HG03066 (cell line): ENCODE measurements at regions not wholly inside any gene's neighbourhood (a gene's known extent, or its start where the extent isn't known, plus 50 kb on each side); places are given as distances from the start of the nearest gene placed in this dataset.
"Not testable (repeated sequence)": the region's sequence is repeated elsewhere in the genome, so short reads cannot be mapped to it uniquely, and the experiment has no call there.

ENCODE experiments used
- ATAC-seq: cut with Tn5 transposase; IDR thresholded peaks from one replicate; pipeline ENCODE4 v1.9.1; 2021; ENCODE audit warnings: low read depth; ENCODE audit not compliant: unreplicated experiment

DNA sequence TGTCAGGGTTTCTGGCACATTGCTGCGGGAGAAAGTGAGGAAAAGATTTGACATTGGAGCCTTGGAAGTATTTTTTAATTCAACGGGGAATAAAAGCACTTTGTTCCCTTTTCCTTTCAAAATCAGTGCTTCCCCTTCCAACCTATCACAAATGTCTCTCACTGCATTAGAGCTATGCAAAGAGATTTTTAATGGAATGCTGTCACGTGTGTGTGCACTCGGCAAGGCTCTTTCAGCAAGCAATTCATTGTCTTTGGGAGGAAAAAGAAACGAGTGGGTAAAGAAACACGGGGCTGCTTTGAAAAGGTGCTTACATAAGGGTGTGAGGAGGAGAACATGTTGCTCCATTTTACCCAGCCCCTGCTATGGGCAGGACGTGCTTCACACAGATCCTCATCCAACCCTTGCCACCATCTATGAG, 490.4 kb upstream of the PROK2 start:
- no peak for ATAC-seq

DNA sequence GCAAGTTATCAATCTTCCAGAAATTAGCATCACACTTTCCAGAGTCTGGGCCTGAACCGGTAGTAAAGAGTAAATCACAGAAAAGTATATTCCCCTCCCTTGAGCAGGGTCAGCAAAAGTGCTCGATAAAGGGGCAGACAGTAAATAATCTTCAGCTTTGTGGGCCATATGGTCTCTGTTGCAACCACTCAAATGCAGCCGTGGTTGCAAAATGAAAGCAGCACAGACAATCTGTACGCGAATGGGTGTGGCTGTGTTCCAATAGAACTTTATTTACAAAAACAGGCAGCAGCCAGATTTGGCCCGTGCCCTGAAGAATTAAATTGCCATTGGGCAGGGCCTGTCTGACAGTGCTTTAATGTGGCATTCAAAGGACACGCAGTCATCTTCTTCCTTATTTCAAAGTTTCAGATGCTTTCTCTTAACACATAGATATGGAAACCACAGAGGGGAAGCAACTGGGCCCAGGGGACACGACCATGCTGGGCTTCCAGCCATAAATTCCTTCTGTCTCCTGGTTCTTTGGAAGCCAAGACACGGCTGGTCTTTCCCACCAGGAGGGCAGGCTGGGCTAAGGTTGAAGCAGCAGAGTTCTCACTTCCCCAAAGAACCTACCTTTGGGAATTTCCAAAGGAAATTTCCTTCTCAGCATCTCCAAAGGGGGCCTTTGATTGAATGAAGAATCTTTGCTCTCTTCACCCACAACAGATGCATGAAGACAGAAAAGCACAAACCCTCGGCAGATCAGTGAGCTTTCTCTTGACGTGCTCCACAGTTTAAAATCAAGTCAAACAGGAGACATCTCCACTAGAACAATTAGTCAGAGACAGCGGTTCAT, 489.8 kb upstream of the PROK2 start:
- no peak for ATAC-seq

DNA sequence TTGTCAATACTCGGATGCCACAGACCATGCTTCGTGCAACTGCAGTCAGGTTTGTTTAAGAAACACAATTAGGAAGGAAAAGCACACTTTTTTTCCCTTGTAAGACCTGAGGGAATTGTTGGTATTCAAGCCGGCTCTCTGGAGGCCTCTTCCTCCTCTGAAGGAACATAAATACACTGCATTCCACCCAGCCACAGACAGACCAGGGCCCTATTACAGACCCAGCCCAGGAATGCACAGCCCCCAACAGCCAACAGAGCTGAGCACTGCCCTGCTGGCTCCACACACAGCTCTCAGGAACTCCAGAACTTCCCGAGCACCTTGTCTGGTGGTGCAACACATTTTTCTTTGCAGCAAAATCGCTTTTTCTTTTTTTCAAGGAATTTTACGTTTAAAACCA, 488.7 kb upstream of the PROK2 start:
- no peak for ATAC-seq

DNA sequence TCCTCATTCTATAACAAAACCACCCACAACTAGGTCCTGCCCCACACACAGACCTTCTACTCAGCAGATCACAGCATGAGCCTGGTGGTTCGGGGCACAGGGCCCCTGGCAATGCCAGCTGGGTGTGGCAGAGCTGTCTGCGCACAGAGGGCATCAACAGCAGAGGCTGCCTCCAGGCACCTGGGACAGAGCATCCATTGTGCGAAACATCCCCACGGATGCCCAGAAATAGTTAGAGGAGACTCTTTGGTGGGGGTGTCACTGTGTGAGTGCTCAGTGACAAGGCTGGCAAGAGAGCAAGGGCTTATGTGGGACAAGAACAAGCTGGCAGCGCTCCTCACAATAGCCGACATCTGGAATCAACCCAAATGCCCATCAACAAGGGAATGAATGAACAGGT, 487.4 kb upstream of the PROK2 start:
- ATAC-seq, result no peak

DNA sequence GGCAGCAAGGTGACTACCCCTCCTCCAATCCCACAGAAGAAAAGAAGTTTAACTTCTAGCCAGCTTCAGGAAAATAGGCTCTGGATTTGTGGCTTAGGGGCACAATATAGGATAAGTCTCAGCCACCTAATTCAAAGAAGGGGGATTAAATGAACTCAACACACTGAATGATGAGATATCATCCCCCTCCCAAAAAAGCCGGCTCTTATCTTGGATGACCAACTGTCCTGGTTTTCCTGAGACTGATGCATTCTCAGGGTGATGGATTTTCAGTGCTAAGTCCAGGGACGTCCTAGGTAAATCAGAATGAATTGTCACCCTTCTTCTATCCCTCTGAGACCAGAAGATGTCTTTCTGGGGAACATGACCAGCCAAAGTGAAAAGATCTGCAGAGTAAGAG, 487.0 kb upstream of the PROK2 start:
- ATAC-seq, result no peak

DNA sequence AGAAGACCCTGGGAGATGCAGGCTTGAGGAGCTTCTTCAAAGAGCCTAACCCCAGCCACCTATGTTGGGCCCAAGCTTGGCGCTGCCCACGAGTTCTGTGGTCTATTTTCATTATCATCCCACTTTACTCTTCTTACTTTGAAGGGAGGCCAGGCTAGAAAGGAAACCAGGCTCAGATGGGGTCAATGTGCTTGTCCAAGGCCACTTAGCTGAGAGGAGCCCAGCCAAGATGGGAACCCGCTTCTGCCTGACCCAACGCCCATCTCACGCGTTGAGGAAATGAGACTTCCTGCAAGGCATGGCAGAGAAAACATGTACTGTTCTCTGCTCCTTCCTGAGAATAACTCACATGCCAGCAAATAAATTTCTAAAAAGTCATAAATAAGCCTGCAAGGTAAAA, 486.3 kb upstream of the PROK2 start:
- no peak for ATAC-seq

DNA sequence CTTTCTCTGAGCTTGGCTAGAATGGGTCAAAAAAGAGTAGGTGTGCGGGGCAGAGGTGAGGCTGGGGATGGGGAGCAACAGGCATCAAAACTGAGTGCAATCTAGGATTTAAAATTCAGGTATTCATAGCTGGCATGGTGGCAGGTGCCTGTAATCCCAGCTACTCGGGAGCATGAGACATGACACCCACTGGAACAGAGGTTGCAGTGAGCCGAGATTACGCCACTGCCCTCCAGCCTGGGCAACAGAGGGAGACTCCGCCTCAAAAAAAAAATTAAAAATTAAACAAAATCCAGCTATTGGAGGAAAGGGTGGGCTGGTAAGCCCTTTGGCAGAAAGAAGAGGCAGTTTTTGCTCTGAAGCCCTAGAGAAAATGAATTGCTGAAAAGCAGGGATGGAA, 485.8 kb upstream of the PROK2 start:
- no peak for ATAC-seq

DNA sequence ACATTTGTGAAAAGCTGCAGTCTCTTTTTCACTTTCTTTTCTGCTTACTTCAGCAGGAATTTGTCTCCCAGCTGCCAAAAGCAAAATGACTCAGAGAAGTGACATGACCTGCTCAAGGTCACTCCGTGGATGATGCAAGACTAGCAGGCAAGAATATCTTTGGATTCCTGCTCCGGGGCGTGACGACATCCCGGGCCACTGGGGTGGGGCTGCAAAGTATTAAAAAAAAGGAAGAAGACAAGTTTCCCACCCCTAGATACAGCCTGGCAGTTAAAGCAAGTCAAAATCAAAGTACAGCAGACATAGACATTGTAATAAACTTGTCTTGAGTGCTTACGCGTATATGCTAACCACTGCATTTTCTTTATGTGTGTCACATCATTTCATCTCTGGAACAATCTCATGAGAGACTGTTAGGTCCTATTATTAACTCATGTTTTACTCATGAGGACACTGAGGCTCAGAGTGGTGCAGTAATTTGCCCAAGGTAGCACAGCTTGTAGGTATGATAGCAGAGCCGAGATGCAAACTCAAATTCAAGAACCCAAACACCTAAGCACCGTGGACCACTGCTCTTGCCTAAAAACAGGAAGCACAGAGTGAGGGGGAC, 485.2 kb upstream of the PROK2 start:
- no peak for ATAC-seq

DNA sequence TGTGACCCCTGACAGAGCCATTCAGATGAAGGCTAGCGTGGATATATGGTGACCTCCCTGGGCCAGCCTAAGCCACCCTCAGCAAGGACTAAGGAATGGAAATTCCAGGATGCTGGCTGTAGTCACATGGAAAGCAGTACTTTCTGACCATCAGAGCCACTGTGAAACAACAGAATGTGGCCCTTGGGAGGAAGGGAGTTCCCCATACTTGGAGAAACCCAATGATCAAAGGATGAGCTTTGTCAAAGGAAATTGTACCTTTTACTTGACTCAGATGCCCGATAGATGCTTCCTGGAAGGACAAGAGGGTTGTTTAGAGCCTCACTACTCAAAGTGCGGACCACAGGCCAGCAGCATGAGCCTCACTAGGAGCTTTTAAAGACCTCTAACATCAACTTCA, 484.5 kb upstream of the PROK2 start:
- ATAC-seq, result no peak

DNA sequence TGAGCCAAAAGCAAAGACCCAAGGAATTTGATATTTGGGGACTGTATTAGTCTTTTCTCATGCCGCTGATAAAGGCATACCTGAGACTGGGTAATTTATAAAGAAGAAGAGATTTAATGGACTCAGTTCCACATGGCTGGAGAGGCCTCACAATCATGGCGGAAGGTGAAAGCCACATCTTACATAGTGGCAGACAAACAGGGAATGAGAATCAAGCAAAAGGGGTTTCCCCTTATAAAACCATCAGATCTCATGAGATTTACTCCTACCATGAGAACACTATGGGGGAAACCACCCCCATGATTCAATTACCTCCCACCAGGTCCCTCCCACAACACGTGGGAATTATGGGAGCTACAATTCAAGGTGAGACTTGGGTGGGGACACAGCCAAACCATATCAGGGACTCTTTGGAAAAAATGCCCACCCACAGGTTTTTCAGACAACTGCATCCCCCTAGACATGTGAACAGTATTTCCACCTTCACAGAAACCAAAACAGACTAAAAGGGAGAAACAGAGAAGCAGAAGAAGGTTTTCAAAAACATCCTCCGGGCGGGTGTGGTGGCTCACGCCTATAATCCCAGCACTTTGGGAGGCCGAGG, 482.1 kb upstream of the PROK2 start:
- ATAC-seq, result not testable (repeated sequence)

DNA sequence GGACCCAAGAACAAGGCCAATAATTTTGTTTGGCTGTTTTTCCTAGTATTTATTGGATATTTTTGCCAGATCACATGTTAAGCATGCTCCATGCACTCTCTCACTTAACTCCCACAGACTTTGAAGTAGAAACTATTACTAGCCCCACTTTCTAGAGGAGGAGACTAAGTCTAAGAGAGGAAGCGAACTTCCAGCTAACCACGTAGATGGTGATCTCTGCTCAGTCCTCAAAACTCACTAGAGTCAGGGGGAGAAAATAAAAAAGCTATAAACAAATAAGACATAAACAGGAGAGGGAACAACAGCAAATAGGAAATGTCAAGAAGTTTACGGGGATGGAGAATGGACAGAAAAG, 481.0 kb upstream of the PROK2 start:
- no peak for ATAC-seq

DNA sequence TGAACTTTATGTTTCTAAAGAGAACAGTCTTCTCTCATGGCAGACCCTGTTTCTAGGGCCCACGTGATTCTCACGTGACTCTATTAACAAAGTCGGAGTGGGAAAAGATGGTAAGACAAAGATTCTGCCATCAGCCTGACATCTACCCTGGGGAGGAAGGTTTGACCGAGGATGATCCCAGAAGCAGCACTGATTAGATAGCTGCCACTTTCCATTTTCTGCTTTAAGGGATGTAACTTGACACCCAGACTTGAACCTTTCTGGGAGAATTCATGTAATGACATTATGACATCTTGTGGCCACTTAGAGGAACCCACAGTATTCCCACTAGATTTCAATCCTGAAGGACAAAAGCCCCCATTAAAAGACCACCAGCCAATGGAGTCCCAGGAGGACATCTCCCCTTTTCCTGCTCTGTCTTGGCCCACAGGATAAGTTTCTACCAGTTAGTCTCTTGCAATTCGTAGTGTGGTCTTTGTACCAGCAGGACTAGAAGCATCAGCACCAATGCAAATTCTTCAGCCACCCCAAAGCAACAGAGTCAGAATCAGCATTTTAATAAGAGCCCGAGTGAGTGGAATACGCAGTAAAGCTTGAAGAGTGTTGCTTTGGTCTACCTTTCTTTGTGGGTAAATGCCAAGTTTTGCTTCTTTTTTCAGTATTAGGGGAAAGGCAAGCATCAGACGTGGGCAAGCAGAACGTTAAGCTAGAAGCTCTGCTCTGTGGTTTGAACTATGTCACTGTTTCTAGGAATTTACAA, 480.5 kb upstream of the PROK2 start:
- ATAC-seq, result no peak

DNA sequence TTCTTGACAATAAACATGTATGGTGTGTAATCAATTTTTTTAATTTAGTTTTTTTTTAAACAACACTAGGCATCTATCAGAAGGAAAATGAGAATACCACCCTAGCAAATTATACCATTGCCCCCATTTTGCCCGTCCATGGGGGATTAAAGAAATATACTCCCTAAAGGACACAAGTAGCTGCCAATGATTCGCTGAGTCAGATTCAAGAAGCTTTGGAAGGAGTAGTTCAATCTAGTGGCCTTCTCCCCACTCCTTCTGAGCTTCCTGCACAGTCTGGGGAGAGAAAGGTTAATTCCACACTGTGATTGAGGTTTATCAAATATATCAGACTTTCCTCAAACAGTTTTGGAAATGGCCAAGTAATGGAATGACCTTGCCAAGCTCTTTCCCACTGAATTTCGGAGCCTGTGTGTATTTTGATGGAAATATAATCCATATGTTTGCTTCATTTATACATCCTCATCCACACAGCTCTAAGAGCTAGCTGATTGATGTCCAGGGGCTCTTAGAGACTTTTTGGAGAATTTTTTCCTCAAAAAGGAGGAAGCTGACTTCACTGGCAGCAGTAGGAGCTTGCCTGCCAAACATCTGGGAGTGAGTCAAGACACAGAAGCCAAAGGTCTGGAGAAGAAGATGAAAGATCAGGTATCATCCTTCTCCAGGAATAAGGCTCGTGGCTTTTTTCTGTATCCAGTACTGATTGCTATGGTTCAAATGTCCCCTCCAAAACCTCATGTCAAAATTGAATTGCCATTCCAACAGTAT, 478.5 kb upstream of the PROK2 start:
- no peak for ATAC-seq

DNA sequence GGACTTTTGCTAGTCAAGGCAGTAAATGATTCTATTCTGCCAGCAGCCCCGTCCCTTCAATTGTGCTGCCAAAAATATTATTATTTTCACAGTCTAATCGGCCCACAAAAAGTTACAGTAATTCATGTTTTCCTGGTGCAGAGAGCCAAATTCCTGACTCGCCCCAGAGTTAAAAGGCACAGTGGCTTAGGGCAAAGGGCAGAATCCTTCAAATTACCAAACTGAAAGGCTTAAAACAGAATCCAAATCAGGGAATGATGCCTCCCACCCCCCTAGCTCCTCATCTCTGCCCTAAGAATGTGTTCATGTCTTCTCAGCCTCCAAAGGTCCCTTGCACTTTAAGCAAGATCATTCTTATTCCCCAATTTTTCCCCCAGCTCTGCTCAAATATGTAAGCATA, 477.8 kb upstream of the PROK2 start:
- ATAC-seq, result no peak

DNA sequence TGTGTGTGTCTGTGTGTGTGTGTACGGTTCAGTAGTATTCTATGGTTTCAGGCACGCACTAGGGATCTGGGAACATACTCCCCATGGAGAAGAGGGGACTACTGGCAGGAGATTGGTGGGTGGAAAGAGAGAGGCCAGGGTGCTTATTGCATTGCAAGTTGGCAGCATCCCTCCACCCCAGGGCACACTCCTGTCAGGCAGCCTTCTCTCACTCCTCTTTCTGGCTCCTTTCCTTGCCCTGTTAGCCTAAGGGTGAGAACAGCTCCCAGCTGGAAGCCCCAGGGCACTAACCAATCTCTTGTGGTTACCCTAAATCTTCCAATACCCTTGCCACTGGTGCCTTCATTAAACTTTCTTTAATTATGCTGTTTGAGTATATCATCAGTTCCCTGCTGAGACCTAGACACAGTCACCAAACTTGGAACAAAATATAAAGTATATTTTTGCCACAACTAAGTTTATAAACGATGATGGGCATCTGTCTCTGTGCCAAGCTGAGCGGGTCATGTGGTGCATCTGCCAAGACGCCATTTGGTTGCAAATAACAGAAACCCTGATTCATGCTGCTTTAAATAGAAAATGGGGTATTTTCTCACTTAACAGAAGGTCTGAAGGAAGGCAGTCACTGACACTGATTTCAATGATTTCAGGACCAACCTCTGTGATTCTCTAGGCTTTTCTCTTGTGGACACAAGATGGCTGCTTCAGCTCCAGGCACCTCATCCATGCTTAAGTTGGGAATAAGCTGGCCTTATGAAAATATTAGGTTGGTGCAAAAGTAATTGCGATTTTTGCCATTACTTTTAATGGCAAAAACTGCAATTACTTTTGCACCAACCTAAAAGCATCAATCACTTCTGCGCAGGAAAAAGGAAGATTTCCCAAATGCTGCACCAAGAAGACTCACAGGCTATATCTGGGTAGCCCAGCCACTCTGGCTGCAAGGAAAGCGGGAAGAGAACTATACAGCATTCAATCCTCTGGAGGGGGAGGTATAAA, 476.9 kb upstream of the PROK2 start:
- no peak for ATAC-seq

DNA sequence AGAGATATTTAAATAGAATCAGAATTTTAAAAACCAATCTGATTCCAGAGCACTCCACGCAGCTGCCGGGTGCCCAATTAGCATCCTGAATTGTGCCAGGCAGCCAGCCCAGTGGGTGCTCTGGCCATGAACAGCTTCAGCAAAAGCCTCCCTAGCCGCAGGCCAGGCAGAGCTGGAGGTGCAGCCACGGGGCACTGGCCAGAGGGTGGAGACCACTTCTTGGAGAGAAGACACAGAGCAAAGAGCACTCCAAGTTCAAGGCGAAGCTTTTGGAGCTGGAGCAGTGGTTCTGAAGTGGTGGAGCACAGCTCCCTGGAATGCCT, 475.6 kb upstream of the PROK2 start:
- ATAC-seq, result no peak

DNA sequence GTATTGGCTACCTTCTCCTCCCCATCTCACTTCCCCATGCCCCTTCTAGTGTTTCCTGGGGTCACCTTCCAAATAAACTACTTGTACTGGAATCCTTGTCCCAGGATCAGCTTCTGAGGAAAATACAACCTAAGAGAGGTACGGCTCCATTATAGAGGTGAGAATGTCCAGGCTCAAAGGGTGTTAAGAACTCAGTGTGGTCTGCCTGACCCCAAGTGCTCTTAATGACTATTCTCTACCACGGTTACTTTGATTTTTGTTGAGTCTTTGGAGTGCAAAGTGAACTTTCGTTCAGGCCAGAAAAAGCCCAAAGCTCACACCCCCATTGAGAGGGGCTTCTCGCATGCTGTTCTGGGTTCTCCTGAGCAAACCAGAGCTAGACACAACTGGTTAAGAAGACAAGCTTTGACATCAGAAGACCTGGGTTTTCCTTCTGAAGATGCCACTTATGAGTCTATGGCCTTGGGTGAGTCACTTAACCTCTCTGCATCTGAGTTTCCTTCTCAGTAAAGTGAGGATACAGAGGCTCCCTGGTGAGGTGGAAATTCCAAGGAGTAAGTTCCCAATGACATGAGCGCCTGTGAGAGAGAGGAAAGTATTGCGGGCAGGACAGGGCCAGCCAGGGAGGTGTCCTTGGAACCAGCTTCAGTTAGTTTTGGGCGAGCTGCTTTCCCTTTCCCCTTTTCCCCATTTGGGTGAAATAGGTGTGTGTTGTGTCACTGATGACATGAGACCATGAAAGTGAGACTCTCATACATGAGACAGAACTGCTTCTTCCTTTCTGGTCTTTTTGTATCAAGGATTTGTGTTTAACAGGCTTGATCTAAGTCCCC, 475.0 kb upstream of the PROK2 start:
- no peak for ATAC-seq

DNA sequence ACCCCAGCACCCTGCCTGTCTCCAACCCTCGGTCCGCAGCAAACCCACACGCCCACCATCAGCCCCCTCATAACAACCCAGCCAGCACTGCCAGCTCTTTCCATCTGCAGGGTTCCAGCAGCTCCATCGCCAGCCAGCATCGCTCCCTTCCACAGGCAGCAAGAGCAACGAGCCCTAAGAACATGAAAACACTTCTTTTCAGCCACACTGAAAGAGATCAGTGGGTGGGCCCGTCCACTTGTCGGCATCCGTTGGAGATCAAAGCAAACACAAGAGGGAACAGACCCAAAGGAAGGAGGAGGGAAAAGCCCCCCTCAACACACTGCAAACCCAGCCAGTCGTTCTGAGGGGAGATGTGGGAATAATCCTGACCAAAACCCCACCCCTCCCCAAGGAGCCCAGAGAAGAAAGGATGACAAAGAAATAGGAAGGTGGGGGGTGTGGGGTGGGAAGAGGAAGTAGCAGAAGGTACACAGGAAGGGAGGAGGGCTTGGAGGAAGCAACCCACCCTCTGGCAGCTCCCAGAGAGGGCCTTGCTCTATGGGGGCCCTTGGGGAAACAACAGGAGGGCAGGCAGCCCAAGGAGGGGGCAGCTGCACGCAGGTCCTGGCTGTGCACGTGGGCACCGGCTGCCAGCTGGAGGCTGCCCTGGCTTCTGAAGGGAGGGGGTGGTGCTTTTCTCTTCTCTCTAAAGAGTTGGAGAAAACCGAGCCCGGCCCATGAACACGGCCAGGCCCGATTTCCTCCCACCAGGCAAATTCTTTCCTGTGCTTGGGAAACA, 473.6 kb upstream of the PROK2 start:
- ATAC-seq, result no peak
